GM20000 (cell line): ENCODE measurements at regions not wholly inside any gene's neighbourhood (a gene's known extent, or its start where the extent isn't known, plus 50 kb on each side); places are given as distances from the start of the nearest gene placed in this dataset.

Experiments
- DNase-seq: peaks from one replicate; pipeline ENCODE4 v3.0.0; 2012; ENCODE audit warnings: low spot score
- TF ChIP-seq, protein P1 (sequence below): IDR thresholded peaks from 2 replicates; pipeline ENCODE4 v1.5.1; 2012; ENCODE audit warnings: mild to moderate bottlenecking, control low read depth; ENCODE audit errors: extremely low read depth, missing control alignments

- TF ChIP-seq, protein P1, sequence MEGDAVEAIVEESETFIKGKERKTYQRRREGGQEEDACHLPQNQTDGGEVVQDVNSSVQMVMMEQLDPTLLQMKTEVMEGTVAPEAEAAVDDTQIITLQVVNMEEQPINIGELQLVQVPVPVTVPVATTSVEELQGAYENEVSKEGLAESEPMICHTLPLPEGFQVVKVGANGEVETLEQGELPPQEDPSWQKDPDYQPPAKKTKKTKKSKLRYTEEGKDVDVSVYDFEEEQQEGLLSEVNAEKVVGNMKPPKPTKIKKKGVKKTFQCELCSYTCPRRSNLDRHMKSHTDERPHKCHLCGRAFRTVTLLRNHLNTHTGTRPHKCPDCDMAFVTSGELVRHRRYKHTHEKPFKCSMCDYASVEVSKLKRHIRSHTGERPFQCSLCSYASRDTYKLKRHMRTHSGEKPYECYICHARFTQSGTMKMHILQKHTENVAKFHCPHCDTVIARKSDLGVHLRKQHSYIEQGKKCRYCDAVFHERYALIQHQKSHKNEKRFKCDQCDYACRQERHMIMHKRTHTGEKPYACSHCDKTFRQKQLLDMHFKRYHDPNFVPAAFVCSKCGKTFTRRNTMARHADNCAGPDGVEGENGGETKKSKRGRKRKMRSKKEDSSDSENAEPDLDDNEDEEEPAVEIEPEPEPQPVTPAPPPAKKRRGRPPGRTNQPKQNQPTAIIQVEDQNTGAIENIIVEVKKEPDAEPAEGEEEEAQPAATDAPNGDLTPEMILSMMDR: no peak
- no peak for DNase-seq
Observed at GRCh38 chr6:14738933-14739332, 506.9 kb upstream of the JARID2 start.

DNA sequence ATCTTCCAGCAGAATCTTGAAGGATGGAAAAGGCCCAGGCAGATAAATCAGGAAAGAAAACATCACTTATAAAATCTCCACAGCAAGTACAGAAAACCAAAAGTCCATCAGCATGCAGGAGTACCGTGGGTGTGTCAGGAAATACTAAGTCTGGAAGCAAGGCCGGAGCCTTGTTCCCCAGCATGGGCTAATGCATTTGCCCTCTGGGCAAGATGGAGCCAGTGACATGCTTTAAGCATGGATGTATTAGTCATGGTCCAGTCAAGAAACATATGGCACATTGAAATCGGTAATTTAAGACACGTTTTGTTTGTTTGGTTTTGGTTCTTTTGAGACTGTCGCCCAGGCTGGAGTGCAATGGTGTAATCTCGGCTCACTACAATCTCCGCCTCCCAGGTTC is 506.0 kb upstream of the JARID2 start:
- DNase-seq: no peak
- TF ChIP-seq, protein P1: no peak

DNA sequence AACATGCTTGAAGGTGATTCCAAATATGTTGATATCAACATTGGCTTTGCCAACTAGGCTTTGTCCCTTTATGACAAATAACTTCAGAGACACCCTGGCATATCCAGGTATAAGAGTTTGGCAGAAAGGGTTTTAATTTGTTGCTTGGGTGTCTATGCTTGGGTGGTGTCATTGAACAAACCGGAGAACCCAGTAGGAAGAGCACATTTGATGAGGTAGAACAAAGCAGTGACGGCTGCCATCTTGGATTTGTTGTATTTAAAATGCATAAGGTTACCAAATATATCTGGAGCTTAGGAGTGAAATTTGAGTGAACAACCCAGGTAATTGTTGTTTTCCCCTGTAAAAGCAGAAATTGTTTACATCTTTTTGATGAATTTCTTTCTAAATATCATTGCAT is 503.7 kb upstream of the JARID2 start:
- no peak for DNase-seq
- TF ChIP-seq, protein P1: no peak

GRCh38 chr6:14742680-14743079 is 503.2 kb upstream of the JARID2 start:
- TF ChIP-seq, protein P1: no peak
- no peak for DNase-seq

- DNase-seq: no peak
- TF ChIP-seq, protein P1: no peak
Observed at GRCh38 chr6:14743144-14743473, 502.8 kb upstream of the JARID2 start.

- TF ChIP-seq, protein P1: no peak
- no peak for DNase-seq
Observed at GRCh38 chr6:14743474-14744211, 502.2 kb upstream of the JARID2 start.

DNA sequence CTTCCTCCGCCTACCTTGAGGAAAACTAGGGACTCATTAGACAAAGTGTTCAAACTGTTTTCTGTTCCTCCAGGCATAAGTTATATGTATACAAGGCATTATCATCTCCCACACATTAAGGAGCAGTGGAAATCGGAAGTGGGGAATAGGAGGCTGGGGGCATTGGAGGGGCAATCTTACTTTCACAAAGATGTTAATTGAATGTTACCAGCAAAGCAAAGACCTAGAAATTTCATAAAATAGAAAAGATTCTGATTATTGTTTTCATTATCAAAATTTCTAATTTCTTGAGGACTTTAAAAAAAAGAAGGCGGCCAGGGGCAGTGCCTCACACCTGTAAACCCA is 501.7 kb upstream of the JARID2 start:
- no peak for DNase-seq
- TF ChIP-seq, protein P1: no peak
